Naive B cell (primary cell): ENCODE measurements at regions not wholly inside any gene's neighbourhood (a gene's known extent, or its start where the extent isn't known, plus 50 kb on each side); places are given as distances from the start of the nearest gene placed in this dataset.

Experiments
- ATAC-seq, 2 donors: fragments of 150-1000 bp; cut with Tn5 transposase; 2 replicates each; pipeline ENCODE4 v1.10.0; 2021; ENCODE audit warnings: low read depth in 2 of 2, mild to moderate bottlenecking in 2 of 2, moderate library complexity in 2 of 2
- DNase-seq: peaks from one replicate; pipeline ENCODE4 v3.0.0; 2022
- H3K27ac Mint-ChIP-seq, 6 donors: one replicate each; pipeline ENCODE4 v1.8.0; 2020 to 2022; ENCODE audit warnings: mild to moderate bottlenecking in 6 of 6, mixed read lengths in 6 of 6, moderate library complexity in 5 of 6, inconsistent platforms in 2 of 6
- H3K27me3 Mint-ChIP-seq, 3 donors: one replicate each; pipeline ENCODE4 v1.8.0; 2021 to 2022; ENCODE audit warnings: mixed read lengths in 3 of 3, mild to moderate bottlenecking in 1 of 3
- H3K36me3 Mint-ChIP-seq, 2 donors: one replicate each; pipeline ENCODE4 v1.8.0; 2020 to 2022; ENCODE audit warnings: mixed read lengths in 2 of 2, inconsistent platforms in 1 of 2, mild to moderate bottlenecking in 1 of 2
- H3K4me1 Mint-ChIP-seq, 3 donors: one replicate each; pipeline ENCODE4 v1.8.0; 2020 to 2022; ENCODE audit warnings: mixed read lengths in 3 of 3, inconsistent platforms in 1 of 3, mild to moderate bottlenecking in 1 of 3, moderate library complexity in 1 of 3
- H3K4me3 Mint-ChIP-seq, 8 donors: one replicate each; pipeline ENCODE4 v1.8.0; 2020 to 2022; ENCODE audit warnings: mild to moderate bottlenecking in 8 of 8, mixed read lengths in 8 of 8, moderate library complexity in 8 of 8, inconsistent platforms in 2 of 8
- H3K9me3 Mint-ChIP-seq, 7 donors: one replicate each; pipeline ENCODE4 v1.8.0; 2020 to 2022; ENCODE audit warnings: mixed read lengths in 7 of 7, mild to moderate bottlenecking in 5 of 7, inconsistent platforms in 2 of 7, moderate library complexity in 1 of 7

DNA sequence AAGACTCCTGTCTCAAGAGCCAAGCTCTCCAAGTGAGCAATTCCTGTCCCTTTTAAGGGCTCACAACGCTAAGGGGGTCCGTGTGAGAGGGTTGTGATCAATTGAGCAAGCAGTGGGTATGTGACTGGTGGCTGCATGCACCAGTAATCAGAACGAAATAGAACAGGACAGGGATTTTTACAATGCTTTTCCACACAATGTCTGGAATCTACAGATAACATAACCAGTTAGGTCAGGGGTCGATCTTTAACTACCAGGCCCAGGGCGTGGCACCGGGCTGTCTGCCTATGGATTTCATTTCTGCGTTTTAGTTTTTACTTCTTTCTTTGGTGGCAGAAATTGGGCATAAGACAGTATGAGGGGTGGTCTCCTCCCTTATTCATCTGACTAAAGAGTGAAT lies 54.9 kb upstream of the SP4 start:
- H3K4me3 Mint-ChIP-seq, result no peak overlapping the region
- ATAC-seq (no peak), DNase-seq (no peak)
- peaks cover 0 to 16% of the 10 kb centered on the region in 2 donors for H3K36me3 Mint-ChIP-seq
- no peaks in the 10 kb centered on the region for H3K4me1 Mint-ChIP-seq
- no peaks in the 10 kb centered on the region for H3K27me3 Mint-ChIP-seq
- no peak overlapping the region for H3K27ac Mint-ChIP-seq
- peaks cover 10 to 30% (median 16%) of the 10 kb centered on the region in 7 donors for H3K9me3 Mint-ChIP-seq

DNA sequence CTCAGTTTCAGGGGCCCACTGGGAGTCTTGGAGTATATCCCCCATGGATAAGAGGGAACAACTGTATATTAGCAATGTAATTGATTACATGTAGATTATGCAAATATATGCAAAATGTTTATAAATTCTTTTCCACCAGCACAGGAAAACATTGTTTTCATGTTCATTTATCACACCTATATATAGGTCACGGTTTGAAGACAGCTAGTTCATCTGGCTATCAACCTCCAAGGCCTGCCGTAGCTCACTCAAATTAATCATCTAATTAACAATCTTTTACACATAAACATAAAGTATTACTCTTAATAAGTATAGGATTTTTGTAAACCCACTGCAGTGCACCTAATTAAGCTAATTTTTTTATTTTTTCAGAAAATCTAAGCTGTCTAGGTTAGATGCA lies 53.7 kb upstream of the SP4 start:
- no peak for DNase-seq
- no peaks in the 10 kb centered on the region for H3K27me3 Mint-ChIP-seq
- peaks cover 0 to 18% of the 10 kb centered on the region in 2 donors for H3K36me3 Mint-ChIP-seq
- no peak overlapping the region for H3K27ac Mint-ChIP-seq
- H3K4me1 Mint-ChIP-seq, result no peaks in the 10 kb centered on the region
- H3K4me3 Mint-ChIP-seq, result no peak overlapping the region
- no peak for ATAC-seq
- peaks cover 10 to 35% (median 20%) of the 10 kb centered on the region in 7 donors for H3K9me3 Mint-ChIP-seq

DNA sequence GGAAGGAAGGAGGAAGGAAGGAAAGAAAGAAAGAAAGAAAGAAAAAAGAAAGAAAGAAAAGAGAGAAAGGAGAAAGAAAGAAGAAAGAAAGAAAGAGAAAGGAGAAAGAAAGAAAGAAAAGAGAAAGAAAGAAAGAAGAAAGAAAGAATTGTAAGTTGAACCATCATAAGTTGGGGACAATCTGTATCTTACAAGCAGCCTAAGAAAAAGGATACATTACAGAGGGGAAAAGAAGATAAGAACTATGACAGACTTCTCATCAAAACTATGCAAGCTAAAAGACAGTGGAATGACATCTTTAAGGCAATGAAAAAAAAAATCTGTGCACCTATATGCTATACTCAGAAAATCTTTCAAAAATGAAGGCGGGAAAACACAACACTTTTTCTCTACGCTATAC lies 50.3 kb upstream of the SP4 start:
- H3K36me3 Mint-ChIP-seq, result peaks cover 0 to 18% of the 10 kb centered on the region in 2 donors
- no peak overlapping the region for H3K27ac Mint-ChIP-seq
- no peak for DNase-seq
- no peak overlapping the region for H3K4me3 Mint-ChIP-seq
- no peaks in the 10 kb centered on the region for H3K27me3 Mint-ChIP-seq
- peaks cover 10 to 35% (median 20%) of the 10 kb centered on the region in 7 donors for H3K9me3 Mint-ChIP-seq
- ATAC-seq, result no peak
- H3K4me1 Mint-ChIP-seq, result no peaks in the 10 kb centered on the region
